Stomach (tissue), 4 donors: ENCODE measurements at regions not wholly inside any gene's neighbourhood (a gene's known extent, or its start where the extent isn't known, plus 50 kb on each side); places are given as distances from the start of the nearest gene placed in this dataset.

Experiments
- EP300 ChIP-seq: sonication (generic); formaldehyde crosslinking; IDR thresholded peaks from one replicate; pipeline ENCODE4 v1.6.1; 2017; ENCODE audit warnings: antibody characterized with exemption
- TF ChIP-seq, protein P1 (sequence below), 7 experiments: fragments of 450-650 bp in 4 of 7; fragments of 200-600 bp in 3 of 7; sonication (generic) in 3 of 7; IDR thresholded peaks; one replicate each; pipeline ENCODE4 v1.5.1; 2016 to 2019; ENCODE audit warnings: antibody characterized with exemption in 7 of 7, control low read depth in 2 of 7, mild to moderate bottlenecking in 1 of 7

DNA sequence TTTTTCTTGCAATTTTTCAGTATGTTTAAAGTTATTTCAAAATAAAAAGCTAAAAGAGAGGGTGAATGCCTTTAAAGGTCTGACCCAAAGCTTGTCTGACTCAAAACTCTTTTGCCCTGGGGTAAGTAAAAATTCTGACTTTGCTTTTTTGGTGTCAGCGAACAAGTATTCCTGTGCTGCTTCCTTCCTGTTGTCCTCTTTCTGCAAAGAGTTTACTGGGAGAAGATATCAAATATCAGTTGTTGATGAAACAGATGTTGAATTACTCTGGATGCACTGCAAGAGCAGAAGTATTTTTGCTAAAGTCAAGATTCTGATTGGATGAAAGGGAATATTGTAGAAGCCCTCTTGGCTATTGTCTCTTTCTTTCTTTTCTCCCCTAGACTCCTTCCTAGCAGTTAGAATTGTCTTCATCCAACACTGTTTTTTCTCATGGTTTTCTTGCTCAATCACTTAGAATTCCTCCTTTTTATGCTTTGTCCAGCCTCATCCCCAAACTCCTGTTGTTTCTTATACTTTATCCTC, 62.0 kb downstream of the DACT1 start:
- no peak for TF ChIP-seq EP300
- TF ChIP-seq, protein P1, sequence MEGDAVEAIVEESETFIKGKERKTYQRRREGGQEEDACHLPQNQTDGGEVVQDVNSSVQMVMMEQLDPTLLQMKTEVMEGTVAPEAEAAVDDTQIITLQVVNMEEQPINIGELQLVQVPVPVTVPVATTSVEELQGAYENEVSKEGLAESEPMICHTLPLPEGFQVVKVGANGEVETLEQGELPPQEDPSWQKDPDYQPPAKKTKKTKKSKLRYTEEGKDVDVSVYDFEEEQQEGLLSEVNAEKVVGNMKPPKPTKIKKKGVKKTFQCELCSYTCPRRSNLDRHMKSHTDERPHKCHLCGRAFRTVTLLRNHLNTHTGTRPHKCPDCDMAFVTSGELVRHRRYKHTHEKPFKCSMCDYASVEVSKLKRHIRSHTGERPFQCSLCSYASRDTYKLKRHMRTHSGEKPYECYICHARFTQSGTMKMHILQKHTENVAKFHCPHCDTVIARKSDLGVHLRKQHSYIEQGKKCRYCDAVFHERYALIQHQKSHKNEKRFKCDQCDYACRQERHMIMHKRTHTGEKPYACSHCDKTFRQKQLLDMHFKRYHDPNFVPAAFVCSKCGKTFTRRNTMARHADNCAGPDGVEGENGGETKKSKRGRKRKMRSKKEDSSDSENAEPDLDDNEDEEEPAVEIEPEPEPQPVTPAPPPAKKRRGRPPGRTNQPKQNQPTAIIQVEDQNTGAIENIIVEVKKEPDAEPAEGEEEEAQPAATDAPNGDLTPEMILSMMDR (IDR thresholded peaks at IDR 0.05) = no peak
